A673 (cell line): ENCODE measurements at regions not wholly inside any gene's neighbourhood (a gene's known extent, or its start where the extent isn't known, plus 50 kb on each side); places are given as distances from the start of the nearest gene placed in this dataset.

Source experiments
- BruUV-seq: library from RNA; stranded (reverse); fragments of 400-500 nt; replicated peaks from 2 replicates; lab custom pipeline; 2021; lab: Mats Ljungman, UMichigan
- CTCF ChIA-PET: fragments of 300-600 bp; sonication (Branson Sonifier 250); formaldehyde crosslinking; loops from one replicate; lab custom pipeline; 2022; ENCODE audit warnings: antibody characterized with exemption; lab: Charles Lee
- POLR2A ChIA-PET: fragments of 300-600 bp; sonication (Branson Sonifier 250); formaldehyde crosslinking; loops from one replicate; lab custom pipeline; 2022; ENCODE audit warnings: antibody characterized with exemption; ENCODE audit not compliant: low non-redundant PET; lab: Charles Lee
- DNase-seq: peaks from one replicate; pipeline ENCODE4 v3.0.0-alpha.2; 2015; ENCODE audit warnings: low spot score
- H3K27ac ChIP-seq: fragments of 200-600 bp; sonication (generic); 2 replicates; pipeline ENCODE4 v1.5.1; 2016; ENCODE audit warnings: mixed run types, low read depth, mild to moderate bottlenecking, mixed read lengths, antibody characterized with exemption, low read length; ENCODE audit not compliant: poor library complexity, severe bottlenecking
- H3K27me3 ChIP-seq: fragments of 200-600 bp; sonication (generic); replicated peaks from 2 replicates; pipeline ENCODE4 v1.6.1; 2017; ENCODE audit warnings: mixed run types, low read depth, mild to moderate bottlenecking, mixed read lengths, antibody characterized with exemption, low read length; ENCODE audit not compliant: insufficient read depth, poor library complexity
- H3K36me3 ChIP-seq: fragments of 200-600 bp; sonication (generic); 2 replicates; pipeline ENCODE4 v1.6.1; 2016; ENCODE audit warnings: mixed run types, mild to moderate bottlenecking, mixed read lengths, antibody characterized with exemption, low read length; ENCODE audit not compliant: insufficient read depth, poor library complexity, severe bottlenecking
- H3K4me1 ChIP-seq: fragments of 200-600 bp; sonication (generic); 2 replicates; pipeline ENCODE4 v1.6.1; 2017; ENCODE audit warnings: mixed run types, mild to moderate bottlenecking, mixed read lengths, antibody characterized with exemption, low read length; ENCODE audit not compliant: insufficient read depth, poor library complexity, severe bottlenecking
- H3K4me3 ChIP-seq: fragments of 200-600 bp; sonication (generic); 2 replicates; pipeline ENCODE4 v1.5.1; 2016; ENCODE audit warnings: low read depth, mixed run types, mild to moderate bottlenecking, mixed read lengths, low read length; ENCODE audit not compliant: poor library complexity, severe bottlenecking
- H3K9me3 ChIP-seq: fragments of 200-600 bp; sonication (generic); 2 replicates; pipeline ENCODE4 v1.6.1; 2016; ENCODE audit warnings: mixed run types, low read depth, mild to moderate bottlenecking, mixed read lengths, antibody characterized with exemption, low read length; ENCODE audit not compliant: poor library complexity, severe bottlenecking
- CTCF ChIP-seq: fragments of 300-800, 200-600 bp; sonication (generic); conservative IDR thresholded peaks from 2 replicates; pipeline ENCODE4 v1.5.1; 2017; ENCODE audit warnings: low read depth, mild to moderate bottlenecking, antibody characterized with exemption, low read length, moderate library complexity, mixed read lengths
- EZH2 ChIP-seq: fragments of 200-600 bp; sonication (generic); IDR thresholded peaks from 2 replicates; pipeline ENCODE4 v1.6.1; 2017; ENCODE audit warnings: borderline replicate concordance, low read depth, mild to moderate bottlenecking, mixed read lengths, antibody characterized with exemption, low read length; ENCODE audit not compliant: poor library complexity, severe bottlenecking
- intact Hi-C: fragments of 100-400 bp; cut with micrococcal nuclease; formaldehyde crosslinking; loops from one replicate; pipeline ENCODE4 v1.10.0; 2022; ENCODE audit not compliant: unreplicated experiment

GRCh38 chr12:16946704-16947103 is 340.7 kb upstream of the LMO3 start:
- POLR2A ChIA-PET = no interaction called here
- Histone ChIP-seq H3K27me3 (no peaks in the 10 kb centered on the region), H3K36me3 (no peaks in the 10 kb centered on the region), H3K9me3 (no peaks in the 10 kb centered on the region), H3K4me3 (no peak overlapping the region), H3K27ac (no peak overlapping the region), H3K4me1 (peaks cover 12% of the 10 kb centered on the region)
- no peak for DNase-seq
- BruUV-seq = no TSS peak
- intact Hi-C loops = loop anchor here (10.0 kb wide), 1 partner anchor 1028 kb away; no protein-coding TSS in a partner anchor
- no peak for TF ChIP-seq EZH2
- TF ChIP-seq CTCF = no peak
- CTCF ChIA-PET = no interaction called here

GRCh38 chr12:16939871-16940306 is 333.9 kb upstream of the LMO3 start:
- ChIA-PET CTCF (interaction anchor here (0.6 to 0.9 kb wide), 2 partner anchors 15 to 213 kb away, joined by 3 to 4 read pairs; no protein-coding TSS in a partner anchor), POLR2A (no interaction called here)
- no peaks in the 10 kb centered on the region for H3K9me3 ChIP-seq
- no peak overlapping the region for H3K4me3 ChIP-seq
- H3K27ac ChIP-seq = peak overlapping the region; percentile 8
- no peaks in the 10 kb centered on the region for H3K27me3 ChIP-seq
- H3K36me3 ChIP-seq = no peaks in the 10 kb centered on the region
- intact Hi-C loops = loop anchor here (2.0 to 10.0 kb wide), 4 partner anchors 431 to 1052 kb away; no protein-coding TSS in a partner anchor
- no peaks in the 10 kb centered on the region for H3K4me1 ChIP-seq
- DNase-seq = peak; percentile 90
- no TSS peak for BruUV-seq
- TF ChIP-seq EZH2 = no peak
- peak; percentile 92 for TF ChIP-seq CTCF

GRCh38 chr12:16927259-16927658 is 321.3 kb upstream of the LMO3 start:
- POLR2A ChIA-PET = no interaction called here

More at GRCh38 chr12:16927259-16927658, 321.3 kb upstream of the LMO3 start:
- Histone ChIP-seq H3K27me3 (no peaks in the 10 kb centered on the region), H3K9me3 (peaks cover 12% of the 10 kb centered on the region), H3K4me3 (no peak overlapping the region), H3K36me3 (no peaks in the 10 kb centered on the region), H3K4me1 (no peaks in the 10 kb centered on the region), H3K27ac (no peak overlapping the region)
- CTCF ChIA-PET = no interaction called here
- no TSS peak for BruUV-seq
- no peak for TF ChIP-seq CTCF
- TF ChIP-seq EZH2 = no peak
- no peak for DNase-seq
- intact Hi-C loops = no loop called here
